Adrenal gland (tissue), 5 donors: ENCODE measurements at regions not wholly inside any gene's neighbourhood (a gene's known extent, or its start where the extent isn't known, plus 50 kb on each side); places are given as distances from the start of the nearest gene placed in this dataset.

ENCODE experiments used
- POLR2A ChIP-seq, 2 donors: fragments of 450-650 bp; IDR thresholded peaks; one replicate each; pipeline ENCODE4 v1.6.1; 2017; ENCODE audit warnings: antibody characterized with exemption in 2 of 2, mild to moderate bottlenecking in 2 of 2, moderate library complexity in 1 of 2
- TF ChIP-seq, protein P1 (sequence below), 6 experiments: fragments of 450-650 bp in 4 of 6; fragments of 200-600 bp in 2 of 6; sonication (generic) in 1 of 6; IDR thresholded peaks; 1 replicate in 5 of 6; 2 replicates in 1 of 6; pipeline versions ENCODE4 v1.5.1 to v1.8.0; 2016 to 2021; ENCODE audit warnings: antibody characterized with exemption in 6 of 6, mild to moderate bottlenecking in 2 of 6, moderate library complexity in 1 of 6
- donor health status: DM: no; HTN: no; CAD: no.

DNA sequence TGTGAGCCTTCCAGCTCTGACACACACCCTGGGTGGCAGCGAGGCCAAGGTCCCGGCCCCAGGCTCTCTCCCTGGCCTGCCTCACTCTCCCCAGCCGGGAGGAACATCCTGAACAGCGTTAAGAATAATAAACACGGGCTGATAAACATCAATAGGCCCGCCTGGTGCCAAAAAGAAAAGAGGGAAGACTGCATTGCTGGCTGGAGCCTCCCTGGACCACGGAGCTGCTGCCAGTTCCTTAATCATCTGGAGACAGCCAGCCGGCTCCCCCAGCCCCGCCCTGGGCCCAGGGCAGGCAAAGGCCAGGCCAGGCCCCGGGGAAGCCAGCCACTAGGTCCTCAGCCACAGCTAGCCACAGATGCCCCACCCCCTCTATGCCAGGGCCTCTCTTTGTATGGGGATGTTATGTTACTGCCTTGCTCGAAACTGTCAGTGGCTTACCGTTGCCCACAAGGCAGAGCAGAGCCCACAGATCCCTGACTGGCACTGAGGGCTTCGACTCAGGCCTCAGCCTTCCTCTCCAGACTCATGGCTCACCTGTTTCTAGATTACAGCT lies 293.7 kb downstream of the DYSF start:
- no peak for TF ChIP-seq POLR2A (IDR thresholded peaks at IDR 0.05)
- TF ChIP-seq, protein P1, sequence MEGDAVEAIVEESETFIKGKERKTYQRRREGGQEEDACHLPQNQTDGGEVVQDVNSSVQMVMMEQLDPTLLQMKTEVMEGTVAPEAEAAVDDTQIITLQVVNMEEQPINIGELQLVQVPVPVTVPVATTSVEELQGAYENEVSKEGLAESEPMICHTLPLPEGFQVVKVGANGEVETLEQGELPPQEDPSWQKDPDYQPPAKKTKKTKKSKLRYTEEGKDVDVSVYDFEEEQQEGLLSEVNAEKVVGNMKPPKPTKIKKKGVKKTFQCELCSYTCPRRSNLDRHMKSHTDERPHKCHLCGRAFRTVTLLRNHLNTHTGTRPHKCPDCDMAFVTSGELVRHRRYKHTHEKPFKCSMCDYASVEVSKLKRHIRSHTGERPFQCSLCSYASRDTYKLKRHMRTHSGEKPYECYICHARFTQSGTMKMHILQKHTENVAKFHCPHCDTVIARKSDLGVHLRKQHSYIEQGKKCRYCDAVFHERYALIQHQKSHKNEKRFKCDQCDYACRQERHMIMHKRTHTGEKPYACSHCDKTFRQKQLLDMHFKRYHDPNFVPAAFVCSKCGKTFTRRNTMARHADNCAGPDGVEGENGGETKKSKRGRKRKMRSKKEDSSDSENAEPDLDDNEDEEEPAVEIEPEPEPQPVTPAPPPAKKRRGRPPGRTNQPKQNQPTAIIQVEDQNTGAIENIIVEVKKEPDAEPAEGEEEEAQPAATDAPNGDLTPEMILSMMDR (IDR thresholded peaks at IDR 0.05) = no peak
